ENCODE measurements at regions not wholly inside any gene's neighbourhood (a gene's known extent, or its start where the extent isn't known, plus 50 kb on each side); places are given as distances from the start of the nearest gene placed in this dataset.

GRCh38 chr16:17847234-17847795, 376.6 kb upstream of the XYLT1 start:
- DNase-seq = no peak

DNA sequence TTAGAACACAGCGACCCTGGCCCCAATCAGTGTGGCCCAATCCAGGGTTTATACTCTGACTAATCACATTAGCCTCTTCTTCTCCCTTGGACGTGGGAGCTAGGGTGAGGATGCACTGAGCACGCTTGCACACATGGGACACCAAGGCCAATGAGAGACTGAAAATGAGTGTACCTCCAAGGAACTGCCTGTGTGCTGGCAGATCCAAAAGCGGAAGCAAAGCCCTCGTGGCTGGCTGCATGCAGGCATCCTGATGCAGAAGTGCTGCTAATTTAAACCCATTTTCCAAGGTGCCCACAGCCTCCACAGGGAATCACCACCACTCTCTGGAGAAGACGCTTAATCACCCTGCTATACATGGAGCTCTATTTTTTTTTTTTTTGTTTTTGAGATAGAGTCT, 375.3 kb upstream of the XYLT1 start:
- DNase-seq = no peak

DNA sequence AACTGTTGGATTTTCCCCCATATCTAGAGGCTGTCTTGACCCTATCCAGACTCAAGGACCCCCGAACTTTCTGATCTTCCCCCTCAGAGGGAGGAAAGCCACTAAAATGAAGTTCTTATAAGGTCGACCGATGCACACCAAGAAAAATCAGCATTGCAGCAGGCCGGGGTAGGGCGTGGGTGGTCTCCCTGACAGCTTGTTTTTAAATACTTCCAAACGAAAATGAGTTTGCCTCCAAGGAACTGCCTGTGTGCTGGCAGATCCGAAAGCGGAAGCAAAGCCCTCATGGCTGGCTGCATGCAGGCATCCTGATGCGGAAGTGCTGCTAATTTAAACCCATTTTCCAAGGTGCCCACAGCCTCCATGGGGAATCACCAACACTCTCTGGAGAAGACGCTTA, 374.3 kb upstream of the XYLT1 start:
- DNase-seq = no peak

GRCh38 chr16:17843905-17844304, 373.1 kb upstream of the XYLT1 start:
- no peak for DNase-seq

DNA sequence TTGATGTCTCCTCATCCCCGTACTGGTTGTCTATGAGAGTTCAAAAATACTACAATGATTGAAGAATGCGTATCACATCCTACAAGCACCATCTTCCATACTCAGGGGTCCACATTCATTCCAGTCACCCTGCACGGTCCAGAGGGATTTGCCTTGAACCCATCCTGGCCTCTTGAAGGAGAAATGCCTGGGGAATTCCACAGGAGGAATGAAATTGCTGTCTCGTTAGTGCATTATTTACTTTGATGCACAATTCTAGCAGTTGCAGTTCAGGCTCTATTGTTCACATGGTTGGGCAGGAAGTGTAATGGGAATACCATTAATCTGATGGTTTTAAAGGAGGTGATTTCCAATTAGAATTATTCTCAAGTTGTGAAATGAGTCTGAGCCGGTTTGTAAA, 369.1 kb upstream of the XYLT1 start:
- DNase-seq = no peak

DNA sequence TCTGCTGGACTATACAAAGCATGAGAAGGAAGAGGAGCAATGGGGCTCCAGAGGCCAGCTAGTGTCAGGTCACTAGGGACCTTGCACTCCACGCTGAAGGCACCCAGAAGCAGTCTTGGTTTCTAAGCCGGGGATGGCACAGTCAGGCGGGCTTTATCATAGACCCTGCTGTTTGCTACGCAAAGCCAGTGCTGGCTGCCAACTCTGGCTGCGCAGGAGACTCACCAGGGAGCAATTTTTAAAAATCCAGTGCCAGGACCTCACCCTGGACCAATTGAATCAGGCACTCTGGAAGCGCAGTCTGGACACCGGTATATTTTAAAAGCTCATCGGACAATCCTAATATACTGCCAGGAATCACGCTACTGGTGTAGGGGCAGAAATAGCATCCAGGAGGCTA, 368.5 kb upstream of the XYLT1 start:
- DNase-seq = no peak

DNA sequence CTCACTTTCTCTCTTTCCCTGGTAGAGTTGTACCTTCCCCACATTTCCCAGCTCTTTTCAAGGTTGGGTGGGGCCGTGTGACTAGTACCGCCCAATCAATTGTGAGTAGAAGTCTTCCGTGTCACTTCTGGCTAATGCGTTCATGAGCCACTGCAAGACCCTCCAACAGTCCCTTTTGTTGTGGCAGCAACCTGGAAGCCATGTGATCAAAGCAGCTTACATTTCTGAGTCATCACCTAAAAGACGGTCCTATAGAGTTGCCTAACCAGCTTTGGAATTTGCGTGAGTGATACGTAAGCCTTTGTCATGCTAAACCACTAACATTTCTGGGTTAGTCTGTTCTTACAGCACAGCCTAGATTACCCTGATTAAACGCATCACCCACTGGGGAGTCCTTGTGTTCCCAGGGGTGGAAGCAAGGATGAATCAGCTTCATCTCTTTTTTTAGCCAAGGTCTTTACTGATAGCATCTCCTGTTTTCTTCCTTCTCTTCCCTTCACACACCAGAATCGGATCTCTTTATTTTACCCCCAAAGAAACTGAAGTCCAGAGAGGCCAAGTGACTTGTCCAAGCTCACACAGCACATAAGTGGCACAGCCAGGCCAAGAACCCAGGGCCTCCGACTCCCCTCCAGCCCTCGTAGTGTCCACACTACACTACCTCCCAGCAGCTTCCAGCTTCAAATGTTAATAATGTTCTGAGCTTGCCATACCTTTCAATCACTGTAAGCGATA, 366.3 kb upstream of the XYLT1 start:
- DNase-seq = no peak

GRCh38 chr16:17835118-17835876, 364.5 kb upstream of the XYLT1 start:
- DNase-seq = no peak

- no peak for DNase-seq
These were observed 362.0 kb upstream of the XYLT1 start for GRCh38 chr16:17832738-17833137.

DNA sequence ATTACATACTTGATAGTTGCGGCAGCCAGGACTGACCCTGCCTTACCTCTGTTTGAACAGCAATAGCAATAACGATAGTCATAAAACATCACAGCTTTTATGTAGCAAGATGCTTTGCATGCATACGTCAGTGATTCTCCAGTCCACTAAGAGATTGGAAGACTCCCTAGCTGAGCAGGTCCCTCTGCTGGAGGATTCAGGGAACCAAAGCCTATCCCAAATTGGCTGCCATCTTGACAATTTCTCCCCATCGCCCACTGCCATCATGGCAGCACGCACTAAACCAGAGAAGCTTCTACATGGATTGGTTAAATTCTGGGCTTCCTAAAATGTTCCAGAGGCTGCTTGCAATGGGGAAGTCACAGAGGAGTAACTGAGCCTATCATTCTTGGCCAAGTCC, 360.6 kb upstream of the XYLT1 start:
- DNase-seq = no peak

- no peak for DNase-seq
These were observed 359.9 kb upstream of the XYLT1 start for GRCh38 chr16:17830651-17831050.

GRCh38 chr16:17829811-17830210, 359.1 kb upstream of the XYLT1 start:
- no peak for DNase-seq

DNA sequence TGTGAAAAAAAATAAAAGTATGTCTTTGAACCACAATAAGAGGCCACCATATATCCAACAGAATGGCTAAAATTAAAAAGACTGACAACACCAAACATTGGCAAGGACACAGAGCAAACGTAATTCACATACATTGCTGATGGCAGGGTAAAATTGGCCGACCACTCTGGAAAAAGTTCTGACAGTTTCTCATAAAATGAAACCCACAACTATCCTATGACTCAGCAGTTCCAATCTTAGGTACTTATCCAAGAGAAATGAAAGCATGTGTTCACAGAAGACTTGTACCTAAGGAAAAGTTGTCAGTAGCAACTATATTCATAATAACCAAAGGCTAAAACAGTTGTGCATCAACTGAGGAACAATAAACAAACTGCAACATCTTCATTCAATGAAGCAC, 357.3 kb upstream of the XYLT1 start:
- DNase-seq = no peak

GRCh38 chr16:17827313-17827712, 356.6 kb upstream of the XYLT1 start:
- DNase-seq = no peak

- DNase-seq = no peak
These were observed 347.2 kb upstream of the XYLT1 start for GRCh38 chr16:17817943-17818342.

DNA sequence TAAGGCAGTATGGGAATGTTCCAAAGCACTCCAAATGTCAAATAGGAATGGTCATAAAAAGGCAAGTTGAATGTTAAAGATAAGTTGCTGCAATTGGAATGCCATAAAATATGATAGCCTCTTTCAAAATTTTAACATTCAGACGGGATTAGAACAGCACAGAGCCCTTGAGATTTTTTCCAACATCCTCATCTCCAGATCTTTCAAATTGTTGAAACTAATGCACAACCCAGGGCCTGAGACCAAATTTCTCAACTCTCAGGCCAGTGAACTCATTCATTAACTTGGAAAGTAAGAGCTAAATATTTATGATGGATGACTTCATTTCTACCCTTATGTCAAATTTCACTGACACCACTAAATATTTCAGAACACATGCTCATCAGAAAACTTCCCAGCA, 346.5 kb upstream of the XYLT1 start:
- DNase-seq = no peak

- DNase-seq = peak in 1 of 3 experiments; percentile 7
These were observed 342.0 kb upstream of the XYLT1 start for GRCh38 chr16:17812771-17813170.

- no peak for DNase-seq
These were observed 334.1 kb upstream of the XYLT1 start for GRCh38 chr16:17804857-17805256.

DNA sequence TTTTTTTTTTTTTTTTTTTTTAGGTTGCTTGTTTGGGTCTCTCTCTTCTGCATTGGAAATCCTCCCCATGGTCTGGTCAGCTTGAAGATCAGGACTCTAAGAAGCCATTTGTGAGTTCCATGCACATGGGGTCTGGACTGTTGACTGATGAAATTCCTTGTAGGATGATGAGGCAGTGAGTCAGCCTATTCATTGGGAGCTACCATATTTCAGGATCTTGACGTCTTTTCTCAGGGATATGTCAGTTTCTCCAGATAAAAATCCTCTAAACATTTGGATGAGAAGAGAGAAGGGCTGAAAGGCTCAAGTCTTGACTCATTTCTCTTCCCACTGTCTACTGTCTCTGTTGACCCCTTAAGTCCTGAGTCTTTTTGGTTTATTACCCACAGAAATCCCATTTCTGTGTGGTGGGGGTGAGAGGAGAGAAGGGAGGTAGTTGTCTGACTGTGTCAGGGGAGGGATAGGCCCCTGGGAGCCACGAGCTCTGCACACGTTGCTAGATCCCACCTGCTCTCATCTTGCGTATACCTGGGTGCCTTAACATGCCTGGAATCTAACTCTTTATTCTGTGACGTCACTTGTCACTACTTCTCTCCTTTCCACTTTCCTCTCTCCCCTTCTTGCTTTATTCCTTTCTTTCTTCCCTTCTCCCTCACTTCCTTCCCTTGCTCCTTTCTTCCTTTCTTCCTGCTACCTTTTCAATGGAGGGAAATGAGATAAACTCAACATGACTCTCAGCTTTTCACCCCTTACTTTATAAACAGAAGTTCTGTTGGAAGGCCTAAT, 333.1 kb upstream of the XYLT1 start:
- DNase-seq = no peak

DNA sequence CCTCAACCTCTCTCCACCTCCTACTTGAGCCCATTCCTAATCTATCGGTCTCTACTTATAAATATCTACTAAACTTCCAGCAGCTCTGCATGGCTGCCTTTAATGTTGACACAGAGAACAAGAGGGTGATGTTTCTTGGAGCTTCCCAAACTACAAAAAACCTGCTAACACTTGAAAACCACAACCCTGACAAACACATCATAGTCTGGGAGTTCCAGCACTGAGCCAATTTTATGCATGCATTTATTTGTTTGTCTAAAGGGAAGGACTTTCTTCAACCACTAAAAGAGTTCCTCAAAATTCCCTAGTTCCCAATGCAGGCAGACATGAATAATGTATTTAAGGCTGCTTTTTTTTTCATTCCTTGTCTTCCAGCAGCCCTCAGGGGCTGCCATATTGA, 331.8 kb upstream of the XYLT1 start:
- peak in 1 of 3 experiments; percentile 45 for DNase-seq

- no peak for DNase-seq
These were observed 330.3 kb upstream of the XYLT1 start for GRCh38 chr16:17801068-17801467.

- no peak for DNase-seq
These were observed 328.0 kb upstream of the XYLT1 start for GRCh38 chr16:17798716-17799115.

GRCh38 chr16:17793354-17793753, 322.6 kb upstream of the XYLT1 start:
- no peak for DNase-seq

All from NCI-H1417 (cell line).